GM21529 (cell line): ENCODE measurements at regions not wholly inside any gene's neighbourhood (a gene's known extent, or its start where the extent isn't known, plus 50 kb on each side); places are given as distances from the start of the nearest gene placed in this dataset.

Experiments used
- ATAC-seq: cut with Tn5 transposase; IDR thresholded peaks from one replicate; pipeline ENCODE4 v1.9.1; 2021; ENCODE audit not compliant: unreplicated experiment

- no peak for ATAC-seq
These were observed 439.2 kb downstream of the SETBP1 start for GRCh38 chr18:45119876-45120275.

- no peak for ATAC-seq
These were observed 440.5 kb downstream of the SETBP1 start for GRCh38 chr18:45121146-45121545.

- no peak for ATAC-seq
These were observed 441.8 kb downstream of the SETBP1 start for GRCh38 chr18:45122506-45122905.

- no peak for ATAC-seq
These were observed 446.7 kb downstream of the SETBP1 start for GRCh38 chr18:45127405-45127804.

GRCh38 chr18:45133276-45133675, 452.6 kb downstream of the SETBP1 start:
- ATAC-seq, result no peak

GRCh38 chr18:45136381-45137086, 455.8 kb downstream of the SETBP1 start:
- no peak for ATAC-seq

- ATAC-seq, result no peak
These were observed 456.4 kb downstream of the SETBP1 start for GRCh38 chr18:45137087-45137419.

GRCh38 chr18:45139478-45139877, 458.8 kb downstream of the SETBP1 start:
- ATAC-seq, result no peak

- ATAC-seq, result no peak
These were observed 462.2 kb downstream of the SETBP1 start for GRCh38 chr18:45142868-45143267.

GRCh38 chr18:45149712-45150111, 465.6 kb upstream of the SLC14A2 start:
- no peak for ATAC-seq

GRCh38 chr18:45151645-45152044, 463.6 kb upstream of the SLC14A2 start:
- no peak for ATAC-seq

- no peak for ATAC-seq
These were observed 459.8 kb upstream of the SLC14A2 start for GRCh38 chr18:45155526-45155925.

GRCh38 chr18:45156946-45157345, 458.3 kb upstream of the SLC14A2 start:
- ATAC-seq, result no peak

- no peak for ATAC-seq
These were observed 457.7 kb upstream of the SLC14A2 start for GRCh38 chr18:45157576-45157975.

- ATAC-seq, result peak; percentile 91
These were observed 453.4 kb upstream of the SLC14A2 start for GRCh38 chr18:45161850-45162249.

GRCh38 chr18:45163871-45164270, 451.4 kb upstream of the SLC14A2 start:
- ATAC-seq, result no peak

GRCh38 chr18:45164551-45164950, 450.7 kb upstream of the SLC14A2 start:
- no peak for ATAC-seq

GRCh38 chr18:45165176-45165713, 450.0 kb upstream of the SLC14A2 start:
- no peak for ATAC-seq

GRCh38 chr18:45165871-45166270, 449.4 kb upstream of the SLC14A2 start:
- no peak for ATAC-seq

GRCh38 chr18:45166341-45166835, 448.9 kb upstream of the SLC14A2 start:
- ATAC-seq, result no peak

GRCh38 chr18:45166836-45167551, 448.3 kb upstream of the SLC14A2 start:
- ATAC-seq, result no peak

- ATAC-seq, result no peak
These were observed 447.5 kb upstream of the SLC14A2 start for GRCh38 chr18:45167631-45168280.
